ENCODE measurements at regions not wholly inside any gene's neighbourhood (a gene's known extent, or its start where the extent isn't known, plus 50 kb on each side); places are given as distances from the start of the nearest gene placed in this dataset.
"Not testable (repeated sequence)": the region's sequence is repeated elsewhere in the genome, so short reads cannot be mapped to it uniquely, and the experiment has no call there.

DNA sequence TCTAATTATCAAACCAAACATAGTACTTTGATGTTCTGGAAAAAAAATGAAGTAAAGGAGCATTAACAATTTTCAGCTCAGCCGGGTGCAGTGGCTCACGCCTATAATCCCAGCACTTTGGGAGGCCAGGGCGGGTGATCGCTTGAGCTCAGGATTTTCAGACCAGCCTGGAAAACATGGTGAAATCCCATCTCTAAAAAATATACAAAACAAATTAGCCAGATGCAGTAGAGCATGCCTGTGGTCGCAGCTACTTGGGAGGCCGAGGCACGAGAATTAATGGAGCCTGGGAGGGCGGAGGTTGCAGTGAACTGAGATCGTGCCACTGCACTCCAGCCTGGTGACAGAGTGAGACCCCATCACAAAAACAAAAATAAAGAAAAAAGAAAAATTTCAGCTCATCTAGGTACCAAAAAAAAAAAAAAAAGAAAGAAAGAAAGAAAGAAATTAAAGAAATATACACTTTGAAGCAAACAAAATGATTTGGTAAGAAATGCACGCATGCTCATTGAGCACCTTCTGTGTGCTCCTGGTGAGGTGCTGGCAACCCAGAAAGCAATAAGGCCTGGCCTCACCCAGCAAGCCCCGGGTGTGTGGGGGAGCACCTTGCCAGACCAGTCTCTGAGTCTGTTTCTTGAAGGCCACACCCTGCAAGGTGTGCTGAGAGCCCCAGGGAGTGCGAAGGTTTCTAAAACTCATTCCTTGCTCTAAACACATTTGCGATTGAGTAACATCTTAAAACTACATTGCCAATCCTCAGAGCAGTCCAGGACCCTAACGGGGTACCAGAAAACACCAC lies 133.5 kb downstream of the TFCP2L1 start:
- no peak for DNase-seq

DNA sequence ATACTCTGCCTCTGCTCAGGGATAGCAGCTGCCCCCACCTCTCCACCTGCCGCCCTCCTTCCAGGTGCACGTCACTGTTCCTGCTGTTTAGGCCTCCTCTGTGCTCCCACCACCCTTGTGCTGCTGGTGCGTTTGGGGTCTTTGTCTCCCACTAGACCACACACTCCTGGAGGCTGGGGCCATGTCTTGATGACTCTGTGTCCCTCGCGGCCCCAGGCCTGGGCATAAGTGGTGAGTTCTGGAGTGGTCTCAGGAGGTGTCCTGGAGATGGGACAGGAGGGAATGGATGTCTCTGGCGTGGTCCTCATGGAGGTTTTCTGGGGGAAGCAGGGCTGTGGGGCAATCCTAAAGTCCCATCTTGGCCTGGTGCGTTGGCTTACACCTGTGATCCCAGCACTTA lies 132.1 kb downstream of the TFCP2L1 start:
- DNase-seq: no peak

DNA sequence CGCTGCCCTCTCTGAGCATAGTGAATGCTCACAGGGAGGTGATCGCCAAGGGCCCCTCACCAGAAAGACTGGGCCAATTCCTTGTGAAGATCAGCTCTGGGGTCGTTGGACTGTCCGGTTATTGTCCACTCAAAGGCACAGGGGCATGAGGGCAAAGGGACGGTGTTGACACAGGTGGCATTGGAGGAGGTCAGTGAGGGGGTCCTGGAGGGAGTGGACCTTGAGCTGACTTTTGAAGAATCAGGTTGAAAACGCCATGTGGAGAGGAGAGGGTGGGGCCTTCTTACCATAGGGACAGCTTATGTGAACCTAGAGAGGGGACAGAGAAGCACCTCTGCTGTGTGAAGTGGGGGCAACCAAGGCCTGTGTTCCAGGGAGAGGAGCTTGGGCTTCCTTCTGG lies 131.5 kb downstream of the TFCP2L1 start:
- no peak for DNase-seq

DNA sequence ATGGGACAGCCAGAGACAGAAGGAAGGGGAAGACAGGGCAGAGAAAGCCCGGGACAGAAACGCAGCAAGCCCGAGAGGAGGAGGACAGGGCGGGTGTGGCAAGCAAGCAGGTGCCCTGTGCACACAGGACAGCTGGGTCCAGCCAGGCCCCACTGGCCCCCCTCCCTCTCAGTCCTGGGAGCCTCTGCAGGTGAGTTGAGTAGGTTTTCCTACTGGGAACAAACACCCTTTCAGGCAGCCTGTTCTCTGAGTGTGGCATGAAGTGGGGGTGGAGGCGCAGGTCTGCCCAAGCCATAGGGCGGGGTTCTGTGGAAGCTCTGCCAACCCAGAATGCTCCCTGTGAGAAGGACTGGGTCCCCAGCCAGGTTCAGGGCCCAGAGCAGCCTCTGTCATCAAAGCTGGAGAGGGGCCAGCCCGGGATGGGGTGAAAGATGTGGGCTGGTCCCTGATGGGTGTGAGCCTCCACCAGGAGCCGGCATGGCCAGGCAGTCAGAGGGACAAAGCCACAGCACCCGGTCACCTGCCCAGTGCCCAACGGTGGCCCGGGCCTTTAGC lies 129.4 kb downstream of the TFCP2L1 start:
- DNase-seq: no peak

DNA sequence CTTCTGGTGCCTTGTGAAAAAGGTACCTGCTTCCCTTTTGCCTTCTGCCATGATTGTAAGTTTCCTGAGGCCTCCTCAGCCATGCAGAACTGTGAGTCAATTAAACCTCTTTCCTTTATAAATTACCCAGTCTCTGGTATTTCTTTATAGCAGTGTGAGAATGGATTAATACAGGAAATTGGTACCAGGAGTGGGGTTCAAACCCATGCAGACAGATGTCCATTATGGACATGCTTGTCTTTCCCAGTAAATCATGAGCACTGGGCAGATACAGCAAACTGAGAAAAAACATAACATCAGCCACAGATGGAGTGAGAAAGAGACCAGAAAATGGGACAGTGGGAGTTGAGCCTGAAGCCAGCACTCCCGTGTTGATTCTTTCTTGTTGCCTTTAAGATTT lies 127.5 kb downstream of the TFCP2L1 start:
- not testable (repeated sequence) for DNase-seq

DNA sequence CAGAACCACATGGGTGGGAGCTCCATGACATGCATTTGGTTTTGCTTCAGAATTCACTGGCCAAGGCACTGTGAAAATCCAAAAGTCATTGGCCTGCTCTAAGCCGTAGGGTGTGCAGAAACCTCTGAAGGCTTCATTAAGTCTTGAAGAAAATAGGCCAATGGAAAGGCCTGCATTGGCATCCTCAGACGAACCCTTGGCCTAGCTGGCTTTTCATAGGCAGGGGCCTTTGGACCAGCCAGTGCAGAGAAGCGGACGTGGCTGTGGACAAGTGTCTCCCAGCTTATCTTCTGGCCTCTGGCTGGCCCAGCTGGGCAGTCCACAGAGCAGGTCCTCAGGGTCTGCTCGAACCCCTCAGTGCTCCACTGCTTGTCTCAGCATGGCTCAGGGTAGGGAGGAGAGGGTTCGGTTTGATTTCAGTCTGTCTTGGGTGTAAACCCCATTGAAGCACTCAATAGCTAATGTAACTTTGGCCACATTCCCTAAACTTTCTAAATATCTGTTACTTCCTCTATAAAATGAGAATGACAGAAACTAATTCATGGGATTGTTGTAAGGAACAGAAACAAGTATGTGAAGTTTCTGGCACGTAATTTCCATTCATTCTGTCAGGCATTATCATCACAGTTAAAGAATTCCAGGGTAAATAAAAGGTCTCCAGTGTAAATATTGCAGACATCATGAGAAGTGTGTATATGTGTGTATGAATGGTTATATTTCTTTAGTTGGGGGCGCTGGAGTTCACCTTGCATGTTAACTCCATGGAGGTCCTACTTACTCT lies 125.5 kb downstream of the TFCP2L1 start:
- no peak for DNase-seq

DNA sequence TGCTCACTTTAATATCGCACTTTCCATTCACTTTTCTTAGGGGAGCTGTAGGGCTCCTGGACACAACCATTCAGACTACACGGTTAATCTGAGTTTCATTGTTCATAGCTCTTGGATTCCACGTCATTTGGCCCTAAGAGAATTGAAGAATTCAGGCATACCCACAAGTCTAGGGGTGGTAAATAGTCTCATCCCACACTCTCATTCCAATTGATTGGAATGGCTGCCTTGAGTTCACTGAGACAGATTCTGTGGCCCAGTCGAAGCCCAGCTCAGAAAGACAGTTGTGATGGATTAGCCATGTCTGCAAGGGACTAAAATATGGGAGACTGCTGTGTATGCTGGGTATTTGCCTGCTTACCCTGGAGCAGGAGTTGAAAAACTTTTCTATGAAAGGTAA lies 124.6 kb downstream of the TFCP2L1 start:
- DNase-seq: no peak

GRCh38 chr2:121161272-121161671 lies 123.7 kb downstream of the TFCP2L1 start:
- DNase-seq: no peak

DNA sequence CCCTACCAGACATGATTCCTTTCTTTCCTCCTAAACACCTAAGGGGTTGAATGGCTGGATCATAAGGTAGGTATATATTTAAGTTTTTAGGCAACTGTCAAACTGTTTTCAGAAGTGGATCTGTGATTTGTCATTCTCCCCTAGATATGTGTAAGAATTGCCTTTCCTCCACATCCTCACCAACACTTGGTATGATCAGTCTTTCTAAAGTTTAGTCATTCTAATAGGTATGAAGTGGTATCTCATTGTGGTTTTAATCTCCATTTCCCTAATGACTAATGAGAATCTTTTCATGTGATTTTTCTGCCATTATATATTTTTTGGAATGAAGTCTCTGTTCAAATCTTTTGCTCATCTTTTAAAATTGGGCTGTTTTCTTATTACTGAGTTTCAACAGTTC lies 122.1 kb downstream of the TFCP2L1 start:
- DNase-seq: no peak

- no peak for DNase-seq
These were observed 121.0 kb downstream of the TFCP2L1 start for GRCh38 chr2:121164042-121164441.

DNA sequence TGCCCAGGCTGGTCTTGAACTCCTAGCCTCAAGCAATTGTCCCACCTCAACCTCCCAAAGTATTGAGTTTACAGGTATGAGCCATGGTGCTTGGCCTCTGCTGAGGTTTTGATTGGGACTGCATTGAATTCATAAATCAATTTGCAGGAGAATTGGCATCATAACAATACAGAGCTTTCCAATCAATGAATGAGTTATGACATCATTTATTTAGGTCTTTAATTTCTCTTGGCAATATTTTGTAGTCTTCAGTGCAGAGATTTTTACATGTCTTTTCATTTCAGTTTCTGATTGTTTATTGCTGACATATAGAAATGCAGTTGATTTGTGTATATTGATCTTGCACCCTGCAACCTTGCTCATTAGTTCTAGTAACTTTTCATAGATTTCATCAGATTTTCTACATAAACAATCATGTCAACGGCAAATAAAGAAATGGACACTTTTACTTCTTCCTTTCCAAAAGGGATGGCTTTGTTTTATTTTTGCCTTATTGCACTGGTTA lies 119.9 kb downstream of the TFCP2L1 start:
- no peak for DNase-seq

All from CD4-positive, alpha-beta T cell treated with Interleukin-15 for 1 hour (primary cell).